ENCODE measurements at regions not wholly inside any gene's neighbourhood (a gene's known extent, or its start where the extent isn't known, plus 50 kb on each side); places are given as distances from the start of the nearest gene placed in this dataset.

DNA sequence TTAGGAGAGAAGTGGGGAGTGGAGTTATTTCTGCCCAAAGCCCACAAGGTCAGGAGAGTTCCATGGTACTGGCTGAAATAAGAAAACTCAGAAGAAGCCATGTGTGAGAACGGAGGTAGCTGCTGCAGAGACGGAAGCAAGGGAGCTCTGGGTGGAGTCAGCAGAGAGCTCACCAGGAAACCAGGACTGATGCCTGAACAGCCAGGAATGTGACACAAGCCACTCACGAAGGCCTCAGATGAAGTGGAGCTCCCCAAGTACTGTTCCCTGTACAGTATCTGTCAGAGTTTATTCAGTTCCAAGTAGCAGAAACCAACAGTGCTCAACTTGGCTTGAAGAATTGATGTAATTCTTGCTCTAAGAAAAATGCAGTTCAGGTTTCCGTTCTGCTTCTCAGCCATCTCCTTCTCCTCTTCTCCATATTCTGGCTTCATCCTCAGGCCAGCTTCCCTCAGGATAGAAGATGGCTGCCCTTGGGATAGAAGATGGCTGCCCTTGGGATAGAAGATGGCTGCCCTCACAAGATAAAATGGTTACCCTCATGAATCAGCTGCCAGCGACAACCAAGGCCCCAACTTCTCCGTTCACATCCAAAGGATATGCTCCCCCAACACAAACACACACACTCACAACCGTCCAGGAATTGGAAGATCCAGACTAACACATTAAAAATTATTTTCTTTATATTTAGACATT lies 117.4 kb upstream of the SH3BP4 start:
- no peak for DNase-seq

DNA sequence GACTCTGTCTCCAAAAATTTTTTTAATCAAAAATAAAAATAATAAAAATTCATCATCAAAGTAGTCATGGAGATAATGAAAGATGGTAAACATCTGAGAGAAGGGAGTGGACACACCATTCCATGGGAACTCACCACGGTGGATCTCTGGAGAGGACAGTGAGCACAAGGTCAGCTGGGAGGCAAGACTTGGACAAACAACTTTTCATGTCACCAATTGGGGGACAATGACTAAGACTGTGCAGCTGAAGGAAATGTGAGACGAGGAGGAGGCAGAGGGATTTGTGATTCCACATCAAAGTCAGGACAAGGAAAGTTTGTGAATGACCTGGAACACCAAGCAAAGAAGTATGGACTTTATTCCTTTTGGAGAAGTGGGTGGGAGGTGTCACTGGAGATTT lies 121.0 kb upstream of the SH3BP4 start:
- no peak for DNase-seq

DNA sequence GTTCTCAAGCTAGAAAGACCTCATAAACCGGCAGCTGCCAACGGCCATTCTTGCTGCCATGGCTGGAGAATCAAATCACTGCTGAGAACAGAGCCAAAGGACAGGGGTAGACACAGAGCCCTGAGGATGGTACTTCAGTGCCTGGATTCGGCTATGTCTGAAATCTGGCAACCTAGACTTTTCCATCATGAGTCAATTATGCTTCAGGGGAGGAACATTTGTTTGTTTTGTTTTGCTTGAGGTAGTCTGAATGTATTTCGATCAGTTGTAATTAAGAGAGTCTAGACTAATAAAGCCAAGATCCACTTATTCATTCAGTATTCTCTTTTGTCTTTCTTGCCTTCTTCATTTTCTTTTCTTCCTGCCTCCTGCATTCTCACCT lies 122.8 kb upstream of the SH3BP4 start:
- no peak for DNase-seq

DNA sequence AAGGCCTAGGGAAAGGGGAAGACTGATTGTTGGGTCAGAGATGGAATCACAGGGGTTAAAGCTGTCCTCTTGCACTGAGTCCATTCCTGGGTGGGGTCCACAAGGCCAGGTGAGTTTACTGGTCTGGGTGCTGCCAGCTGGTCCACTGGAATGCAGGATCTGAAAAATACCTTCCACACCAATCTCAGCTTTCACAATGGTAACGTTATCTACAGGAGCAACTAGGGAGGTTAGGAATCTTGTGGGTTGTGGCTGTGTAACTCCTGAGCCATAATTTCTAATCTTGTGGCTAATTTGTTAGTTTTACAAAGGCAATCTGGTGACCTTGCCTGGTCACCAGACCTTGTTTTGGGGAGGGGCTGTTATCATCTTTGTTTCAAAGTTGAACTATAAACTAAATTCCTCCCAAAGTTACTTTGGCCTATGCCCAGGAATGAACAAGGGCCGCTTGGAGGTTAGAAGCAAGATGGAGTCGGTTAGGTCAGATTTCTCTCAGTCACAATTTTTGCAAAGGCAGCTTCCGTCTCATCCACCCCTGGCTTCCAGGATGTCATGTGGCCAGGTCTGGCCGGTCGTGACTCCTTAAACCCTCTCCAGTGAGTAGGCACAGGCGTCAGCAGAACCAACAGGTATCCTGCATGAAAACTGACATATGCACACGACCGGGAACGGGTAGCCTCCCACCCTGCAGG lies 123.3 kb upstream of the SH3BP4 start:
- DNase-seq = no peak

DNA sequence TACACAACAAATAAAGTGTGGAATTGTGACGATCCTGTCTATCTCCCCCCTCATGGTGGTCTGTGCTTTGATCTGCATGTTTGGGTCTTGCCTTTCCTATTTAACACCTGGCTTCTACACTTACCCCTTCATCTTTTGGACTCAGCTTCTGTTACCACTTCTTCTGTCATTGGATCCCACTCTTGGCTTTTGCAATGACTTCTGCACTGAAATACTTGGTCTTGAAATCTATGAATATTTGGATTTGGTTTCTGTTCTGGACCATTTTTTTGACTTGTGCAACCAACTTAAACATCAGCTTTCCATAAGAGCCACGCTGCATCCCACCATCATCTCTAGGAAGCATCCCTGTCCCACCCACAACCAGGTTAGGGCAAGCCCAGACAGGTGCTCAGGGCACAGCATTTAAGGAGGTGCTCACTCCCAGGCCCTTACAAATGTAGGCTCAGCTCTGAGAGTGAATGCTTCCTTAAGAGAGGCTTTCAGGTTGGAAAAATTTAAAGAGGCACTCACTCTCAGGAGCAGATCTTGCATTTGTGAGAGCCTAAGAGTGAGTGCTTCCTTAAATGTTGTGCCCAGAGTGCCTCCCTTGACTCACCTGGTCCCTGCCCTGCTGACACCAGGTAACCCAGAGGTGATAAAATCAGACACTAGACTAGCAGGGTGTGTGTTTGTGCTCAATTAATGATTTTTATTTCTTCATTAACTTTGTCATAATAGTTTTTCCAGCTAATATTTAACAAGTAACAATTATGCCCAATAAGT lies 124.5 kb upstream of the SH3BP4 start:
- DNase-seq = no peak

DNA sequence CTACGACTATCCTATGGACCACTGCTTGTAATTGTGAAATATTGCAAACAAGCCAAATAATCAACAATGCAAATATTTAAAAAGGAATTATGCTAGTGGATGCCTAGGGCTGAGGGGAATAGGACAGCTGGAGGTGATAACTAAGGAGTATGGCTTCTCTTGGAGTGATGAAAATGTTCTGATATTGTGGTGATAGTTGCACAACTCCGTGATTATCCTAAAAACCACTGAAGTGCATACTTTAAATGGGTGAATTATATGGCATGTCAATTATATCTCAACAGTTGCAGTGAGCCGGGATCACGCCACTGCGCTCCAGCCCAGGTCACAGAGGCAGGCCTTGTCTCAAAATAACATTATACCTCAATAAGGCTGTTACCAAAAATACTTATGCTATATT lies 125.1 kb upstream of the SH3BP4 start:
- DNase-seq = no peak

DNA sequence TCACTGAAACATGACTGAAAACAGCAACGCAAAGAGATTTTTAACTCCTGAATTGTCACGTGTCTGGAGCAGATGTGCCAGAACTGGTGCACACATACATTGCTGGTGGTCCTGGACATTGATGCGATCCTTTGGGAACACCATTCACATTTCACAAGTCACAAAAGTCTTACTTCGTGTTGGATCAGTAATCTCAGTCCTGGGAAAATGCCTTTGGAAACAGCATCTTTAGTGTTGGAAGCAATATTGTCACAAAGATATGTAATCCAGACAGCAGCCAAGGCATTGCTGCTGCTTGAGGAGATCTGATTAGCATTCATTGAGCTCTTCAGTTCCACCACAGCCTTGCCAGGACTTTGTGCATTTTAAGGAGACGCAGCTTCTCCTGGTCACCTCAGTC lies 126.2 kb upstream of the SH3BP4 start:
- no peak for DNase-seq

DNA sequence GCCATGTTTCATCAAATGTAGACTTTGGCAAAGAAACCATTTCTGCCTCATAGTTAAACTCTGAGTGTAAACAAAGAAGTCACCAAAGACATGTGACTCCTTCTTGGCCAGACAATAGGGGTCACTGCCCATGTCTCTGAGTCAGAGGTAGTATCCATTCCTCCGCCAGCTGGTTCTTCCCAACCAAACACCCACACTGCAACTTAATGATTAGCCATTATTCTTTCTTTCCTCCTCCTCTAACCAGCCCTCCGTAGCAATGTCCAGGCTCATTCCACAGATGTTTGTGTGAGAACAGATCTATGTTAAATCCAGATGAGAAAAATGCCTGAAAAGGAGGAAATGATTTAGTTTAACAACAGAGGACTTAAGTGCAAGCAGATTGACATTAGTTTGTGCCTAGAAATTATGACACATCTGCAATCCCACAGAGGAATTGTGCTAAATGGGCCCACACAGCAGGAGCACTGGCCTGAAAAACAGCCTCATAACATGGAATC lies 127.9 kb upstream of the SH3BP4 start:
- DNase-seq = no peak

DNA sequence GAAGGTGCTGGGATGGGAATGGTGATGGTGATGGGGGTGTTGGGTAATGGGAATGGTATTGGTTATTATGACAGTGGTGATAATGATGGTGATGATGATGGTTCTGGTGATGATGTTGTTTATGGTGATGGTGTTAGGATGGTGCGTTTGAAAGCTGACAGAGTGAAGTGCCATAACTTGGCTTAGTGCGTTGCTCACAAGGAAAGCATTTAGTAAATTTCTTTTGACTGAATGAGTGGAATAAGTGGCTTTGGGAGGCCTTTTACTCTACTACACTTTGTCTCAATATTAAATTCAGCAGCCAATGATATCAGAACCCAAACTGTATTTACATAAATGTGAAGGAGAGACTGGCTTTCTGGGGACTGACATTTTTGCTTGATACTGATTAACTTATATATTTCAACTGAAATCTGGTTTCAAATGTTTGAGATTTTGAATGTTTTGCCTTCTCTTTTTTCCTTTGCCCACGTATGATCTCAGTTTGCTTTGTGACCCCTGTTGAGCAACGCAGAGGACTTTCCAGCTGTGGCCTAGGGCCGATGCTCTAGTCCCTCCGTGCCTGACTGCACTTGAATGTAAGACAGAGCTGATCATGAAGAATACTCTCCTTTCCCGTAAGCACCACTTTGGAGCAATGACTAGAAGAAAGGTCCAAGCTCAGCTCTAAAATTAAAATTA lies 128.5 kb upstream of the SH3BP4 start:
- no peak for DNase-seq

DNA sequence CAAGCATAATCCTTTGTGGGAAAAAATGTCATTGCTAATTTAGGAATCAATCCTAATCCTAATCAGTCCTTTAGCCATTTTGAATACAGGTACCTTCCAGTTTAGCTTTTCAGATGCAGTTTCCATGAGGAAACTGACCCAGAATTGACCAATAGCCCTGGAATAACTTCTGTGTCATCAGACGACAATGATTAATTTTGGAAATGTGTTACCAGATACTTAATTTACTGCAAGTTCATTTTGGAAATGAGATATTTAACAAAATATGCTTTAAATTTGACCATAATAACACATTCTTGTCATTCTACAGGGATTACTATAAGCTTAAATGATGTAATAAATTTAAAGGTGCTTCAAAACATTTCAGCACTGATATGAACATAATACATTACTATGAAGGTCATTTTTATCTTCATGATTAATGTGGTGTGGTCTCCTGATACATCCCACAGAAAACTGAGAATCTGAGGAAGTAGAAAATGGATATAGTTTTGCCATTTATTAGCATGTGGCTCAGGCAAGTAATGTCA lies 129.8 kb upstream of the SH3BP4 start:
- DNase-seq = no peak

DNA sequence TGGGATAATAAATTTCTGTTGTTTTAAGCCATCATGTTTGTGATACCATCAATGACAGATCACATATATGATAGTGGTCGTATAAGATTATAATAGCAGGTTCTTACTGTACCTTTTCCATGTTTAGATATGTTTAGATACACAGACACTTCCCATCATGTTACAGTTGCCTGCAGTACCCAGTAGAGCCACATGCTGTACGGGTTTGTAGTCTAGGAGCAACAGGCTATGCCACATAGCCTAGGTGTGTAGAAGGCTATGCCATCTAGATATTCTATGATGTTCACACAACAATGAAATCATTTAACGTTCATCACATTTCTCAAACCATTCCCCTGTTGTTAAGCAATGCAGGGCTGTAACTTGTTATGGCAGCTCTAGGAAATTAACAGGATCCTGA lies 132.9 kb upstream of the SH3BP4 start:
- no peak for DNase-seq

DNA sequence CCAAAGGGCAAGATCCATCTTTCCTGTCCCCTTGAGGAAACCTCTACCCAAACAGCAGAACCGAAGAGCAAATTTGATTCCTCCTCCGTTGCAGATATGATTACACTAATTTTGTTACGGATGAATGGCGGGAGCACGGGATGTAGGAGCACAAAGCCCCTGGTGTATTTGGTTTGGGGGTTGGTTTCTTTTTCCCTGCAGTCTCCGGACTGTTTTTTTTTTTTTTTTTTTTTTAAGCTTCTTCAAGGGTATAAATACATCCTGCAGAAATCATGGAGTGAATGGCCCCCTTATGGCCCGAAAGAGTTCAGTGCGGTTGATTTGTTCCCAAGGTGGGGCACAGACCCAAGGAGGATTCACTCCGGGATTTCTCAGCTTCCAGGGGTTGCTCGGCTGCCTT lies 135.3 kb upstream of the SH3BP4 start:
- no peak for DNase-seq

DNA sequence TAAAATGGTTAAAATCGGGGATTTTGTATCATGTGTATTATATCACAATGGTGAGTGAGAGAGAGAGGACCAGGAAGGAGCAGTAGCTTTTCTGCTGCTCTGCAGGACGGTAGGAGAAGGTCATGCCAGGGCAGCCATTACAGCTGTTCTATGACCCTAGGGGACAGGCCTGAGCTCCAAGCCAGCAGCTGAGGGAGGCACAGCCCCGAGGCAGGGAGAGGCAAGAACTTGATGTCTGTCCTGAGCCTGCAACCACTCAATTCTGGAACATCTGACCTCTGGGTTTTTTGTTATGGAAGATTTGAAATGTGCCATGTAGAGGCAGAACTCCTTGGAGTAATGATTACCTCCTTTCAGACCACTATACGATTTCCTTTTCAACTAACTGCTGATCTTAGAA lies 135.8 kb upstream of the SH3BP4 start:
- no peak for DNase-seq

DNA sequence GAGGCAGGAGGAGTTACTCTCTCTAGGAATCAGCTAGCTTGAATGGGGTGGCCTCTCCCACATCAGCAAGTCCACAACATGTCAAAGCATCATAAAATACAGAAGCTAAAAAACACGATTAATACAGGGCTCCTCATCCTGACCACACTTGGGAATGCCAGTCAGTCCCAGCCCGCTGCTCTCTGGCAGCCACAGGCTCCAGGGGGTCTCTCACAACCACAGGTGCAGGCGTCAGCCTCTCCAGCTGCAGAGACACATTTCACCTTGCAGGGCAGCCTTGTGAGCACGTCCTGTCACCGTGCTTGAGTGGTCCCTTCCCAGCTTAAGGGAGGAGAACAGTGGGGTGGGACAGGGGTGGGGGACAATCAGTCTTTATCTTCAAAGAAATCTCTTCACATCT lies 137.4 kb upstream of the SH3BP4 start:
- no peak for DNase-seq

DNA sequence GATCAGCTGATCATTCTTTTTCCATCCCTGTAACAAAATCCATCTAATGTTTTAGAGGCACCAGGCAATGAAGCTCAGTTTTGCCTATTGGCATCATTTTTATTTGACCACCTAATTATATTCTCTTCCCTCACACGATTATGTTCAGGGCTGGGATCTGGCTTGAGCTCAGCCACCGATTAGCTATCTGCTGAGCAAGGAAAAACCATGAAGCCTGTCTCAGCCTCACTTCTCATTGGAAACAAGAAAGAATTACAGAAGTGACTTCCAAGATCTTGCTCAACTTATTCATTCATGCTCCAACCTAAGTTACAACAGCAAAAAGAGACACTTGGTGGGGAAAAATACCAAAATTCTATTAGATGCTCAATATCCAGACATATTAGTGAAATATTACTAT lies 139.0 kb upstream of the SH3BP4 start:
- DNase-seq = no peak

DNA sequence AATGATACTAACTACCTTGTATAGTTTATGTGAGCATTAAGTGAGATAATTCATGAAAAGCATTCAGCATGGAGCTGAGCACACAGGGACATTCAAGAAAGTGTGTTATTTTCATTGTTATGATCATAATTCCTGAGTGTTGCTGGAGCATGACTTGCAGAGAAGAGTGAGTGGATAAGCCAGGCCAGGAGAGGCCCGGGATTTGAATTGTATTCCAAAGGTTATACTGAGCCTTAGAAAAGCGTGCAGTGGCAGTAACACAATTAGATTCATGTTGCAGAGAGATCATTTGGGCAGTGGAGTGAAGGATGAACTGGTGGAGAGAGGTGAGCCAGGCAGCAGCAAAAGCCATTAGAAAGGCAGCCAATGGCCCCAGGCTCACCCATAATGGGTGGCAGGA lies 142.9 kb upstream of the SH3BP4 start:
- no peak for DNase-seq

DNA sequence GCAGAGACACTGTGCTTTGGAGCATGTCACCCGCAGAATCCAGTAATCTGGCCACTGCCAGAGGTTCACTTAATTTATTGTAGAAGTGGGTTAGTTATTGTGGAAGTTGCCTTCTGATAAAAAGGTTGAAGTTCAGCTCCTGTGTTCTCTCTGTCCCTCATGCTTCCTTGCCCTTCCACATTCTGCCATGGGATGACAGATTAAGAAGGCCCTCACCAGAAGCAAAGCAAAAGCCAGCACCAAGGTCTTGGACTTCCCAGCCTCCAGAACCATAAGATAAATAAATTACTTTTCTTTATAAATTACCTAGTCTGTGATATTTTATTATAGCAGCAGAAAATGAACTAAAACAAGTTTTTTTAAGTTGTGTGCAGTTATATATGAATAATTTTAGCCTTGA lies 145.0 kb upstream of the SH3BP4 start:
- DNase-seq = no peak

DNA sequence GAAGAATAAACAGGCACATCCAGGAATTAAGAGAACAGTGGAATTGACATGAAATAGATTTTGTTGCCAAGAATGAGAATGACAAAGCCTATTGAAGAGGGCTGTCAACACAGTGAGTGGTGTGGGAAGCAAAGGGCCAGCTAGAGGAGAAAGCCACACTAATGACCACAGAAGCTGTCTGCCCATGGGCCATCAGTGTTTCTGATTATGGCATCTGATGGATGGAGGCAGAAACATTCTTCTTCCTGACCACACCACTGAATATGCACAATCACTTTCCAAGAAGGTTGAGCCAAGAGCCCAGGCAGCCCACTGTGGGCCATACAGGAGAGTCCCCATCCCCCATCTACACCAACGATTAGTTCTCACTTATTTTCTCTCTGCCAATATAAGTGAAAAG lies 146.0 kb upstream of the SH3BP4 start:
- DNase-seq = no peak

DNA sequence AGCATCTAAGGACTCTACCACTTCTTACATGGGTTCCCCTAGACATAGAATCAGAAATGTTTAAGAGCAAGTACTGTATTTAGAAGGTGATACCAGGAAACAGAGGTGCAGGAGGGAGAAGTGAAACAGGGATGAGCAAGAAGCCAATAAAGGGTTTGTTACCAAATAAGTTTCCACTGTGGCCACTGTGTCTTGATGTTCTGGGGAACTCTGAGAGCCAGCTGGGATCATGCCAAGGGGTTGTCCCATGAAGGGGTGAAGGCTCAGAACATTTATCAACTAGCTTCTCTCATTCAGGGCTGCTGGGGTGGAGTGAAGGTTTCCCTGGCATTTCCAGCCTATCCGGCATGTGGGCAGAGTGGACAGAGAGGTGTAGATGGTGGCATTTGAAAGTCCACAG lies 147.1 kb upstream of the SH3BP4 start:
- no peak for DNase-seq

DNA sequence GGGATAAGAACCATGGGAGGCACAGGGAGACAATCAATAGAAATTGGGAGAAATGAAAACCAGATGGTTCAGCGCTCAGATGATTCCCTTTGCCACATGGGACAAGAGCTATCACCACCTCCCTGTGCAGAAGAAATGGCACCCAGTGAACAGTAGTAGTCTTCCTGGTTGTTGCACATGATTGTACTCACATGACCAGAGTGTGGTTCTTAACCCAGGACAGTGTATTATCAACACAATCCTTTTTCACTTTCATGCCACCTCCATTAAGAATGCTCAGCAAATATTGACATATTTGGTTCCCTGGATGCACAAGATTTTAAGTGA lies 149.0 kb upstream of the SH3BP4 start:
- no peak for DNase-seq

DNA sequence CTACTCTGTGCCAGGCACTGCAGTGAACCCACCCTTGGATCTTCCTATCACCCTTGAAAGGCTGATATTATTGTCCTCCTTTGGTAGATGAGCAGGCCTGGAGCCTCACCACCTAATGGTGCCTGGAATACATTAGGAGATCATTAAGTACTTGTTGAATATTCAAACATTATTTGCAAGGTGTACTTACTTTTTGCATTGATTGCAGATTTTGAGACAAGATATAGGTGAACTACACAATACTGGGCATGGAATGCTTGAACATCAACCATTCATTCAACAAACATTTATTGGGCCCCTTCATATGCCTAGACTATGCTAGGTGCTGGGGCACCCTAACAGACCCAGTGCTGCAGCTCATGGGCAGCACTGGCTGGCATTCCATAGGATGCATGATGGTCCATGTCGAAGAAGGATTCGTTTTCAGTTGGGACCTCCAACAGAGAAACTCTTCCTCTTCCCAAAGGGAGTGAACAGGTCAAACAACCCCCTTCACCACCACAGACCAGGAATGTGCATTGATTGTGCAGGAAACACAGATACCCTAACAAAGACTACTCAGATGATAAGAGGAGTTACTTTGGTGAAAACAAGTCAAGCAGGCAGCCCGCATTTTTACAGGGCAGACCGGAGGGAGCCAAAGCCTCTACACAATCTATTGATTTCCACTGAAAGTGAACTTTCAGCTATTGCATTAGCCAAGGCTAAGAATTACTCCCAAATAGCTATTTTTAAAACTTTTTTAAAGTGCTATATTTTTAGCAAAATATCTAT lies 149.6 kb upstream of the SH3BP4 start:
- no peak for DNase-seq

DNA sequence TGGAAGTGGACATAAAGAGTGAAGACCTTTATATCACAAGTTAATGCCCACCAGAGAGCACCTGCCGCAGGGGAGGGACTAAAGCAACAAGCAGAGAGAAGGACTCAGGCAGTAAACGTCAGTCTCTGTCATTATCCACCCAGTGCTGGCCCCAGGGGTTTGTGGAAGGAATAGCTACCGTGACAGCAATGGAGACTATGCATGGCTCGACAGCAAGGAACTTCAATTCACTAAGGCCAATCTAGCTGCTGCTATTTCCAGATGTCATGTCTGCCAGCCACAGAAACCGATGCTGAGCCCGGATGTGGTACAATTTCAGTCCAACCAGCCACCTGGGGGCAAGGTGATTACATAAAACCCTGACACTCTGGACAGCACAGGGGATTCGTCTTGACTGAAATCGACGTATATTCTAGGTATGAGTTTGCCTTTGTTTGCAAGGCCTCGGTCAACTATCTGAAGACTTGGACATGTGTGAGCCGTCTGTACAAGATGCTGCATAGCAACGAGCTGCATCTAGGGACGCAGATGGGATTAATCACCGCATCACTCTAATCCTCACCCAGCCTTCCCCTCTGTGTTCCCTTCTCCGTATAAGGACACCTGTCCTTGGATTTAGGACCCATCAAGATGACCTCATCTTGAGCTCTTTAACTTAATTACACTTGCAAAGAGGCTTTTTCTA lies 154.1 kb upstream of the SH3BP4 start:
- DNase-seq = no peak
